ENCODE measurements at regions not wholly inside any gene's neighbourhood (a gene's known extent, or its start where the extent isn't known, plus 50 kb on each side); places are given as distances from the start of the nearest gene placed in this dataset.

DNA sequence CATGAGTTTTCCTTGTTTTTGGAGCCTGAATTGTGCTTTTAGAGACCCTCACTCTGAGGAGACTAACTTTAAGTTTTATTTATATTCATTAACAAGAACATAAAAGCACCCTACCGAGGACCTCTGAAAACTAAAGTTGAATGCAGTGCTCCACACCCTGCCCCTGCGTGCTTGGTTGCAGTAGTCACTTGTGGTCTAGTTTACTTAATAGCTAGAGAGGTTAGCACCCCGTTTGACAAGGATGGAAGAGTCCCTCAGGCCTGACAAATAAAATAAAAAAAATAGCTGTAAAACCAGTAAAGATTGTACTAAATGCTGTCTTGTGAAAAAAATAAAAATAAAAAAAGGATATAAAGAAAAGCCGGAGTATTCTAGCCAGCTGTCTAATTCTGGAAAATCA is 395.2 kb downstream of the MTX2 start:
- H3K9me3 ChIP-seq (ENCODE audit: insufficient read depth, low read depth, low read length) = no peaks in the 10 kb centered on the region
- no peak overlapping the region for H3K9ac ChIP-seq (ENCODE audit: low read depth, low read length)
- 75% methylated on average over 4 of the region's 4 CpGs for WGBS
- no peak overlapping the region for H3K4me3 ChIP-seq (ENCODE audit: low read length)
- H3K27me3 ChIP-seq (ENCODE audit: insufficient read depth, low read length) = peaks cover 42% of the 10 kb centered on the region
- no peaks in the 10 kb centered on the region for H3K36me3 ChIP-seq (ENCODE audit: insufficient read depth, low read length)
- H3K27ac ChIP-seq (ENCODE audit: low read depth, low read length) = no peak overlapping the region
- H3K4me1 ChIP-seq (ENCODE audit: insufficient read depth, low read length) = peaks cover 1% of the 10 kb centered on the region; the same call in 1 of the 2 replicates

DNA sequence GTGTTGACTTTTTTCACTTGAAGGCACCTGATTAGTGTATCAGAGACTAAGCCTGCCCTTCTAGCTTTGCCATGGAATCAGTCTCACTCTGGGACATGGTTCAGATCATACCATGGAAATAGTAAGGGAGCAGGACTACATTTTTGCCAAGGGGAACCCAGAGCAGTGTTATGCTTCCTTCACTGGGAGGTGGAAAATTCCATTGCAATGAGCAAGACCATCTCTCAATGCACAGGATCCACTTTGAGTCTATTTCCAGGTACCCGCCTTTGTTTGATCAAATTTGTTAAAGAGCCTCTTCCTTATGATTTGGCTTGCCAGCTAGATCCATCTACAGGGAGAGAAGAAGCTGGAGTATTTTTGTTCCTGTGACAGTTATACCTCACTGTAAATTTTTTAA is 395.8 kb downstream of the MTX2 start:
- H3K9me3 ChIP-seq (ENCODE audit: insufficient read depth, low read depth, low read length) = no peaks in the 10 kb centered on the region
- H3K27me3 ChIP-seq (ENCODE audit: insufficient read depth, low read length) = peaks cover 42% of the 10 kb centered on the region
- WGBS = 100% methylated on average over 1 of the region's 1 CpG
- no peak overlapping the region for H3K27ac ChIP-seq (ENCODE audit: low read depth, low read length)
- H3K4me1 ChIP-seq (ENCODE audit: insufficient read depth, low read length) = peaks cover 7% of the 10 kb centered on the region
- H3K9ac ChIP-seq (ENCODE audit: low read depth, low read length) = no peak overlapping the region
- no peaks in the 10 kb centered on the region for H3K36me3 ChIP-seq (ENCODE audit: insufficient read depth, low read length)
- no peak overlapping the region for H3K4me3 ChIP-seq (ENCODE audit: low read length)

DNA sequence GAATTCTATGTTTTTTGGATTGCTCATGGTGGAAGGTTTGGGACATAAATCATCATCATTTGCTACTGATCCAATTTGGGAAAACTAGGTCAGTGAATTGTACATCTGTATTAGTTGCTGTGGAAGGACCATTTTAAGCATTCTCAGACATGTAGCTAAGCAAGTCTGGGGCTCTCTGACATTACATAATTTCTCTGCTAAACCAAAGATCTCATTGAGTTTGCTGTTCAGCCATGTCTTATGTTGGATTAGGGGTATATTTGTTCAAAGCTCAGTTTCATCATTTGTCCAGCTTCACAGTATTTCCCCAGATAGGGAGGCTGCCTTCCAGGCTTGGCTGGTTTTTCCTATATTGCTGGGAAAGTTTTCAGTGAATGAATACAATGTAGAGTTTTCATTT is 399.7 kb downstream of the MTX2 start:
- H3K9ac ChIP-seq (ENCODE audit: low read depth, low read length) = no peak overlapping the region
- H3K36me3 ChIP-seq (ENCODE audit: insufficient read depth, low read length) = no peaks in the 10 kb centered on the region
- no peaks in the 10 kb centered on the region for H3K9me3 ChIP-seq (ENCODE audit: insufficient read depth, low read depth, low read length)
- H3K4me3 ChIP-seq (ENCODE audit: low read length) = no peak overlapping the region
- H3K27ac ChIP-seq (ENCODE audit: low read depth, low read length) = no peak overlapping the region
- peaks cover 14% of the 10 kb centered on the region for H3K4me1 ChIP-seq (ENCODE audit: insufficient read depth, low read length)
- H3K27me3 ChIP-seq (ENCODE audit: insufficient read depth, low read length) = peaks cover 24% of the 10 kb centered on the region

DNA sequence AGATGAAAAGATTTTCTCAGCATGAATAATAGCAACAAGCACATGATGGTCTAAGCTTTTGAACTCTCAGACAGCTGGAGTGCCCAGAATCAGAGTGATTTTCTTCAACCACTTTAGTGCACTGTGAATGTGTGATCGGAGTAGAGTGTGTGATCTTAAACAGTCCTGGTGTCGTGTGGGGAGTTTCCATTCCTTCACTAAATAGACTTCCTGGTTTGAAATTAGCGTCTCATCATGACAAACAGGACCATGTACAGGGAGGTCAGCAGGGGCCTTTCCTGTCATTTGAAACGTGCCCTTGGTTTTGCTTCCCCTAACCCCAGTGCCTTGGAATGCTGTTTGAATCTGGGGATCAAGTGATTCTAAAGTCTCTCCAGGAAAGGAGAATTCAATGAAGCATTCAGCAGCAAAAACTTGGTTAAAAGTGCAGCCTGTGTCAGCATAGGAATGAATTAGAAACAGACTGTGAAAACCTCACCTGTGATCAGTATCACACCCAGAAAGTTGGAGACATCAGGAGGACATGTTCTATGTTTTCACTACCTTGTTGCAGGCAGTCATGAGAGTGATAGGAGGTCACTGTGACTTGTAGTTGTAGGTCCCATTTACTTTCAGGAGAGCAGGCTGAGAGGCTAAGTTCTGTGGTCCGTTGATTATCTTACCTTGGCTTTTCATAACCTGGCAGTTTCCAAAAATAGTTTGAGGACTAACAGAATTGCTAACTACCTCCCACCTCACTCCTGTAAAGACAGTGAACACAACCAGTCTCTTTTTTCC is 400.3 kb downstream of the MTX2 start:
- Histone ChIP-seq H3K4me3 (ENCODE audit: low read length) (no peak overlapping the region), H3K9ac (ENCODE audit: low read depth, low read length) (no peak overlapping the region), H3K27ac (ENCODE audit: low read depth, low read length) (no peak overlapping the region), H3K36me3 (ENCODE audit: insufficient read depth, low read length) (no peaks in the 10 kb centered on the region), H3K27me3 (ENCODE audit: insufficient read depth, low read length) (peaks cover 20% of the 10 kb centered on the region), H3K9me3 (ENCODE audit: insufficient read depth, low read depth, low read length) (no peaks in the 10 kb centered on the region), H3K4me1 (ENCODE audit: insufficient read depth, low read length) (peaks cover 14% of the 10 kb centered on the region)
- WGBS = 61% methylated on average over 5 of the region's 5 CpGs

DNA sequence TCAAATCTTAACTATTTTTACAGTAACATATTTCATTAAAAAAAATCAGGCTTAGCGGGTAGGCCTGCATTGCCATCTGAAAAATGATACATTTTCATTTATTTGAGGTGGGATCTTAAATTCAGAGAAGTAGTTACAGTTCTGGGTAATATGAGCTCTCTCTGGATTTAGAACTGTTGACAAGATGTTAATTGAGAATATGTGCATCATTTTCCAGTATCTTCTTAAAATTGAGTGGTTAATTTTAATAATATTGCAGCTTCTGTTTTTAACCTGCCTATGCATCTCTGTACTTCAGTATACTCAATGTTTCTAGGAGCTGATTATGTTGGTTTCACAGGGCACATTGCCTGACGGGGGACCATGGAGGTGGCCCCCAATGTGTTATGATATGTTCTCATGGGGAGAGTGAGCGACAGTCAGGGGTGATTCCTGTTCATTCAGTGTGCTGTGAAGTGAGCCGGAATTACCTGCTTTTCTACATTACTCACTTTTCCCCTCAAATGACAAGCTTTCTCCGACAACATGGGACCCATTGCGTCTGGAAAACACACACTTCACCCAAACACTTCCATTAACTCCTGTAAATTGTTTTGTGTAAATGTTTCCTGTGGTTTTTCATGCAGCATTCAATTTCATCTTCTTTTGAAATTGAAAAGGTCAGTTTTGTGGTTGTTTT is 406.2 kb downstream of the MTX2 start:
- no peaks in the 10 kb centered on the region for H3K27me3 ChIP-seq (ENCODE audit: insufficient read depth, low read length)
- no peaks in the 10 kb centered on the region for H3K36me3 ChIP-seq (ENCODE audit: insufficient read depth, low read length)
- H3K9ac ChIP-seq (ENCODE audit: low read depth, low read length) = no peak overlapping the region
- H3K9me3 ChIP-seq (ENCODE audit: insufficient read depth, low read depth, low read length) = no peaks in the 10 kb centered on the region
- peaks cover 20% of the 10 kb centered on the region for H3K4me1 ChIP-seq (ENCODE audit: insufficient read depth, low read length)
- no peak overlapping the region for H3K27ac ChIP-seq (ENCODE audit: low read depth, low read length)
- H3K4me3 ChIP-seq (ENCODE audit: low read length) = no peak overlapping the region
- WGBS = 93% methylated on average over 6 of the region's 6 CpGs

DNA sequence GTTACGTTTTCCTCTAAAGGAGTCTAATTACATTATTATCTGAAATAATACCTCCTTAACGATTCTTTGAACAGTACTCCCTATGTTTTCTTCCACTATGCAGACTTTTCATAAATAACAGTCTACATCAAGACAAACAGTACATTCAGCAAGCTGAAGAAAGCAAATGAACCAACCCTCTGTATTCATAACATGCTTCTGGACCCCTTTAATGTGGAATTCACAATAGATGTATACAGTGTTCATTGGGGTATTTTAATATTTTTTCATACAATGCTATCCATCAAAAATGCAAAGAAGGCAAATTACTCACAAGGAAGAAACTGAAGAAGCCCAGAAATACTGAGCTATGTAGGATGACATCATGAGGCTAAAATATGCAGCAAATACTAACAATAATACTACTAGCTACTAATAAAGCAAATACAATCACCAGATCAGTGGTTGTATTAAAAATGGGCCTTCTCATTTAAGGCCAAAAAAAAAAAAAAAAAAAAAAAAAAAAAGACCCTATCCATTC is 408.6 kb downstream of the MTX2 start:
- H3K27me3 ChIP-seq (ENCODE audit: insufficient read depth, low read length) = no peaks in the 10 kb centered on the region
- H3K9me3 ChIP-seq (ENCODE audit: insufficient read depth, low read depth, low read length) = no peaks in the 10 kb centered on the region
- WGBS = 97% methylated on average over 2 of the region's 2 CpGs
- no peak overlapping the region for H3K9ac ChIP-seq (ENCODE audit: low read depth, low read length)
- H3K4me1 ChIP-seq (ENCODE audit: insufficient read depth, low read length) = peaks cover 22% of the 10 kb centered on the region
- H3K36me3 ChIP-seq (ENCODE audit: insufficient read depth, low read length) = no peaks in the 10 kb centered on the region
- no peak overlapping the region for H3K27ac ChIP-seq (ENCODE audit: low read depth, low read length)
- H3K4me3 ChIP-seq (ENCODE audit: low read length) = no peak overlapping the region

DNA sequence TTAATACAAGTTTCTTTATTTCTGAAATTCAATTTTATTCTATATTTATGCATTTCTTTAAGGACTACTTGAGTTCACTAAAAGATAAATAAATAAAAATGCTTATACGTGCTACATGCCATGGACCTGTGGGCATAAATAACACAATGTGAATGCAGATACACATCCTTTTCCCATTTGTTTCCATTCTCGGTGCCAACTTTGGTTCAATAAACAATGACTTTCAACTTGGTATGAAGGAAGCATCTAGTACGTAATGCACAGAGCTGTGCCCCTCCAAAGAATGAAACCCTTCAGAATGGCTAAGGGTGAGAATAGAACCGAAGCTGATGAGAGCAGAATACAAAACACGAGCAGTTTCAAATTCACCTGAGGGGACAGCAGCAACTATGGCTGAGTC is 409.3 kb downstream of the MTX2 start:
- Histone ChIP-seq H3K9ac (ENCODE audit: low read depth, low read length) (no peak overlapping the region), H3K4me3 (ENCODE audit: low read length) (no peak overlapping the region), H3K27ac (ENCODE audit: low read depth, low read length) (no peak overlapping the region), H3K9me3 (ENCODE audit: insufficient read depth, low read depth, low read length) (no peaks in the 10 kb centered on the region), H3K27me3 (ENCODE audit: insufficient read depth, low read length) (no peaks in the 10 kb centered on the region), H3K36me3 (ENCODE audit: insufficient read depth, low read length) (no peaks in the 10 kb centered on the region), H3K4me1 (ENCODE audit: insufficient read depth, low read length) (peaks cover 22% of the 10 kb centered on the region)
- 83% methylated on average over 5 of the region's 5 CpGs for WGBS

DNA sequence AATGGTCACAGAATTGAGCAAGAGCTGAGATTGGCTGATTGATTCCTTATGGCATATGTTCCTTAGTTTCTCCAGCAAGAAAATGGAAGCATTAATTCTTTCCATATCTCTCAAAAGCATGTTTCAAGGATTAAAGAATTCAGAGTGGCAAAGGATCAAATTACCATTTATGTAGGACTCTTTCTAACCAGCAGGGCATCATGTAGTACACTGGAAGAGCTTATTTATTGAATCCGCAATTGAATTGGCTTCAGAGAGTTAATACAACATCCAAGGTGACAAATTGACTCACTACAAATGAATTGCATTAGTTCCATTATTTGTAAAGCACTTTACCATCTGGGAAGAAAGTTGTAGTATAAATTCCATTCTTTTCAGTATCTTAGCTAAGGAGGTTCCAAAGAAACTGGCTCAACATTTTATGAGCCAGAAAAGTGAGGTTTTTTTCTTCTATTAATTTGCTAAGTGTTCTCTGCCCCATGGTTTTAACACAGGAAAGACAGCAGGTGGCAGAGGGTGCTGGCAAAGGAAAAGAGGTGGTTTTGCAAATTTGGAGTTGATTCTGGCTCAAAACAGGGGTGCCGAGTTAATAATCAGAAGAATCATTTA is 409.9 kb downstream of the MTX2 start:
- Histone ChIP-seq H3K9me3 (ENCODE audit: insufficient read depth, low read depth, low read length) (no peaks in the 10 kb centered on the region), H3K27me3 (ENCODE audit: insufficient read depth, low read length) (no peaks in the 10 kb centered on the region), H3K36me3 (ENCODE audit: insufficient read depth, low read length) (no peaks in the 10 kb centered on the region), H3K4me1 (ENCODE audit: insufficient read depth, low read length) (peaks cover 22% of the 10 kb centered on the region), H3K27ac (ENCODE audit: low read depth, low read length) (no peak overlapping the region), H3K9ac (ENCODE audit: low read depth, low read length) (no peak overlapping the region), H3K4me3 (ENCODE audit: low read length) (no peak overlapping the region)
- 90% methylated on average over 2 of the region's 2 CpGs for WGBS

DNA sequence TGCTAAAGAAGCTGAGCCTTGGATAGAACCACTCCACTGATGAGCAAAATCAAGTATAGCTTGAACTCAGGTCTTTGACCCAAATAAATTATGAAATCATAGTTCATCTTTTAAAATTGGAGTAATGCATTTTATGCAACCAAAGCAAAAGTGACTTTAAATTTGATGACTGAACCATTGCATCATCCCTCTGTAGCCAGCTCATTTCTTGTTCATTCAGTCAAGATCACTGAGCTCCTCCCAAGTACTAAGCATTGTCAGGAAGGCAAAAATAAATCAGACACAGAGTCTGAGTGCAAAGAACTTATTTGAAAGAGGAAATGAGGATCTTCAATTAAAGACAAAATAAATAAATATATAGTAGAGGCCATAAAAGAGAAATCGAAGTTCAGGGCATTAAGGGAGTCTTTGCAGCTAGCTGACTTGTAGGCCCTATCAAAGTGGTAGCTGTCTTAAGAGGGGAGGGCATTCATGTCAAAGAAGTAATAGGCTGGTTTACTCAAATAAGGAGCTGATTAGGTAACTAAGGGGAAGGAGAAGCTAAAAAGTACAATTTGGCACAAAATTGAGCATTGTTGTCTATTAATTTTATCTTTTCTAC is 411.8 kb downstream of the MTX2 start:
- H3K36me3 ChIP-seq (ENCODE audit: insufficient read depth, low read length) = no peaks in the 10 kb centered on the region
- no peak overlapping the region for H3K27ac ChIP-seq (ENCODE audit: low read depth, low read length)
- H3K27me3 ChIP-seq (ENCODE audit: insufficient read depth, low read length) = no peaks in the 10 kb centered on the region
- no peak overlapping the region for H3K4me3 ChIP-seq (ENCODE audit: low read length)
- H3K4me1 ChIP-seq (ENCODE audit: insufficient read depth, low read length) = peaks cover 17% of the 10 kb centered on the region
- 96% methylated on average over 1 of the region's 1 CpG for WGBS
- H3K9me3 ChIP-seq (ENCODE audit: insufficient read depth, low read depth, low read length) = no peaks in the 10 kb centered on the region
- no peak overlapping the region for H3K9ac ChIP-seq (ENCODE audit: low read depth, low read length)

DNA sequence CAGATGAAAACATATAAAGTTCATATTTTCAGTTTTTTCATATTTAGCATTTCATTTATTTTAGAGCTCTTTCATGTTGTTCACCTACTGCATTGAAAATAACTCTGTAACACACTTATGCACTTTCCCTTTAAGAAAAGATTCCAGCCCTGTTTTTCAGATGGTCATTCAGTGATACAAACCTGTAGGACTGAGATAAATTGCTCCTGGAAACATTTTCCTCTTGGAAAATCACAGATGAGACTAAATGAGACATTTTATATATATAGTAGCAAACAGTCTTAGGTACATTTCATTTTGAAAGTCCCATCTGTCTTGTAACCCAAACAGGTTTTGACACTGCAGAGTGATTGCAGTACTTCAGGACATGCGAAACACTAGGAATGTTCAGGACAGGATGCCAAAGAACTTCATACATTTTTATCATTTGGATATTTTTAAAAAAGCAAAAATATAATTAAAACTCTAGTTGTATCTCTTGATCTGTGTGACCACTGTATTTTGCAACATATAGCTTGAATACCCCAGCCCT is 412.4 kb downstream of the MTX2 start:
- WGBS = 93% methylated on average over 1 of the region's 1 CpG
- Histone ChIP-seq H3K9ac (ENCODE audit: low read depth, low read length) (no peak overlapping the region), H3K4me3 (ENCODE audit: low read length) (no peak overlapping the region)

DNA sequence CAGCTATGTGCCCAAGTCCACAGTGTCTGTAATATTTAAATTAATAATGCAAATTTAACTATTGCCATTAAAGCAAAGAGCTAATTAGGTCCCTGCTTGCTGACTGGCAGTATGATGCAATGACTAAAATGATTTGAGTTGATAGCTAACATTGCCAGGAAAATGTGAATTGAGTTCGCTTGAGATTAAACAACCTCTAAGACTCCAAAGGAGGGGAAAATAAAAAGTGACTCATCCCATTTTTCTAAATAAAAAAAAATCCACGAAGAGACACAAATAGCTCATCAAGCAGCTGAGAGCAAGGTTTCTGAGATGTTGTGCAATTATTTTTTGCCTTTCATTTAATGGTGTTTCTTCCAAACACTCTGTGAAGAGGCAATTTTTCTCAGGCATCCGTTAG is 413.0 kb downstream of the MTX2 start:
- H3K4me3 ChIP-seq (ENCODE audit: low read length) = no peak overlapping the region
- WGBS = 75% methylated on average over 1 of the region's 3 CpGs

More for the DNA sequence above, 412.4 kb downstream of the MTX2 start:
- Histone ChIP-seq H3K27ac (ENCODE audit: low read depth, low read length) (no peak overlapping the region), H3K4me1 (ENCODE audit: insufficient read depth, low read length) (peaks cover 14% of the 10 kb centered on the region), H3K27me3 (ENCODE audit: insufficient read depth, low read length) (no peaks in the 10 kb centered on the region), H3K36me3 (ENCODE audit: insufficient read depth, low read length) (no peaks in the 10 kb centered on the region), H3K9me3 (ENCODE audit: insufficient read depth, low read depth, low read length) (no peaks in the 10 kb centered on the region)

More for the DNA sequence above, 413.0 kb downstream of the MTX2 start:
- no peaks in the 10 kb centered on the region for H3K36me3 ChIP-seq (ENCODE audit: insufficient read depth, low read length)
- H3K9me3 ChIP-seq (ENCODE audit: insufficient read depth, low read depth, low read length) = no peaks in the 10 kb centered on the region
- H3K27ac ChIP-seq (ENCODE audit: low read depth, low read length) = no peak overlapping the region
- H3K27me3 ChIP-seq (ENCODE audit: insufficient read depth, low read length) = no peaks in the 10 kb centered on the region
- H3K4me1 ChIP-seq (ENCODE audit: insufficient read depth, low read length) = peaks cover 14% of the 10 kb centered on the region
- H3K9ac ChIP-seq (ENCODE audit: low read depth, low read length) = no peak overlapping the region

Data from HUES64 (cell line).